ENCODE measurements at regions not wholly inside any gene's neighbourhood (a gene's known extent, or its start where the extent isn't known, plus 50 kb on each side); places are given as distances from the start of the nearest gene placed in this dataset.

DNA sequence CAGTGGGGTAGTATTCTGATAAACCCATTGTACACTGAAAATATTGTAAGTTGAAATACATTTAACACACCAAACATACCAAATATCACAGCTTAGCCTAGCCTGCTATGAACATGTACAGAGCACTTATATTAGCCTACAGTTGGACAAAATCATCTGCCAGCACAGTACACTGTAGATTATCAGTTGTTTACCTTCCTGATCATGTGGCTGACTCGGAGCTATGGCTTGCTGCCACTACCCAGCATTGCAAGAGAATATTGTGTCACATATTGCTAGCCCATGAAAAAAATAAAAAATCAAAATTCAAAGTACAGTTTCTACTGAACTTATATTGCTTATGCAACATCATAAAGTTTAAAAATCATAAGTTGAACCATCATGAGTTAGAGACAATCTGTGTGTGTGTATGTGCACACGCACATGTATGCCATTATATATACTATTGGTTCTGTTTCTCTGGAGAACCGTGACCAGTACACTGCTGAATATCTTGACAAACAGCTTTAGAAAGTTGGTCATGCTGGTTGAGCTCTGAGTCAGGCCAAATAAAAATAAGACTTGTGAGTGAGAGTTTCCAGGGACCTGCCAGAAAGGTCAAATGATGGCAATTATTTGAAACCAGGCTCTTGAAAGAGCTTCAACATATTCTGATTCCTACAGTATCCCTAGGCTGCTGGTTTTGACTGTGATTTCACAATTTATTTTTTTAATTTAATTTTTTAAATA is 238.5 kb downstream of the PRR32 start:
- POLR2A ChIA-PET (ENCODE audit: low non-redundant PET), result no interaction called here
- CTCF ChIA-PET, result no interaction called here
- no peak overlapping the region for H3K27ac ChIP-seq
- TF ChIP-seq, protein P1, sequence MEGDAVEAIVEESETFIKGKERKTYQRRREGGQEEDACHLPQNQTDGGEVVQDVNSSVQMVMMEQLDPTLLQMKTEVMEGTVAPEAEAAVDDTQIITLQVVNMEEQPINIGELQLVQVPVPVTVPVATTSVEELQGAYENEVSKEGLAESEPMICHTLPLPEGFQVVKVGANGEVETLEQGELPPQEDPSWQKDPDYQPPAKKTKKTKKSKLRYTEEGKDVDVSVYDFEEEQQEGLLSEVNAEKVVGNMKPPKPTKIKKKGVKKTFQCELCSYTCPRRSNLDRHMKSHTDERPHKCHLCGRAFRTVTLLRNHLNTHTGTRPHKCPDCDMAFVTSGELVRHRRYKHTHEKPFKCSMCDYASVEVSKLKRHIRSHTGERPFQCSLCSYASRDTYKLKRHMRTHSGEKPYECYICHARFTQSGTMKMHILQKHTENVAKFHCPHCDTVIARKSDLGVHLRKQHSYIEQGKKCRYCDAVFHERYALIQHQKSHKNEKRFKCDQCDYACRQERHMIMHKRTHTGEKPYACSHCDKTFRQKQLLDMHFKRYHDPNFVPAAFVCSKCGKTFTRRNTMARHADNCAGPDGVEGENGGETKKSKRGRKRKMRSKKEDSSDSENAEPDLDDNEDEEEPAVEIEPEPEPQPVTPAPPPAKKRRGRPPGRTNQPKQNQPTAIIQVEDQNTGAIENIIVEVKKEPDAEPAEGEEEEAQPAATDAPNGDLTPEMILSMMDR (conservative IDR thresholded peaks at IDR 0.05; ENCODE audit: low read depth), result no peak
- DNase-seq (ENCODE audit: low spot score), result no peak

DNA sequence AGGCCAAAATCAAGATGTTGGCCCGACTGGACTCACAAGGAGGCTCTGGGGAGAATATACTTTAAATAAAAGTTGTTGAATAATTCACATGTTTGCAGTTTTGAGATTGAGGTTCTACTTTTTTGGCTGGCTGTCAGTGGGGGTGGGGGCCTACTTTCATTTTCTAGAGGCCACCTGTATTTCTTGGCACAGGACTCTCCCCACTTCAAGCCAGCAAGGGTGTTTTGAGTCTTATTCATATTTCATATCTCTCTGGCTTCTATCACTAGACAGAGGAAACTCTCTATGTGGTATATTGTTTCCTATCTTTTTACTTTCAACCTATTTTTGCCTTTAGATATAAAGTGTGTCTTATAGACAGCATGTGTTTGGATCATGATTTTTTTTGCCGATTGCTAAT is 266.4 kb downstream of the PRR32 start:
- H3K27ac ChIP-seq, result no peak overlapping the region
- TF ChIP-seq, protein P1 (conservative IDR thresholded peaks at IDR 0.05; ENCODE audit: low read depth), result no peak
- no peak for DNase-seq (ENCODE audit: low spot score)
- ChIA-PET POLR2A (ENCODE audit: low non-redundant PET) (no interaction called here), CTCF (no interaction called here)

DNA sequence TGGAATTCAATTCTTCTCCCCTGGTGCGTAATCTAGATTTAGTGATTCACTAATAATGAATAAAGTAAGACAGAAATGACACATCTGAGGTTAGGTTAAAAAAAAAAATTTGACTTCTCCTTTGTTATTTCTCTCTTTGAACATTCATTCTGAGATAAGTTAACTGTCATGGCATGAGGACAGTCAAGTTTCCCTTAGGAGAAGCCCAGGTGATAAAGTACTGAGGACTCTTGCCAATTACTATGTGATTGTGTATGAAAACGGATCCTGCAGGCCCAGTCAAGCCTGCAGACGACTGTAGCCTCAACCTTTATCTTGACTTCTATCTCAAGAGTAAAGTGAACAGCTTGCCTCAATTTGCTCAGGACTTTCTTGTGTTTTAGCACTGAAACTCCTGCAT is 293.2 kb downstream of the PRR32 start:
- ChIA-PET POLR2A (ENCODE audit: low non-redundant PET) (no interaction called here), CTCF (interaction anchor here (0.7 kb wide), 1 partner anchor 120 kb away, joined by 3 read pairs; no protein-coding TSS in a partner anchor)
- TF ChIP-seq, protein P1 (conservative IDR thresholded peaks at IDR 0.05; ENCODE audit: low read depth), result no peak
- H3K27ac ChIP-seq, result no peak overlapping the region
- DNase-seq (ENCODE audit: low spot score), result no peak

DNA sequence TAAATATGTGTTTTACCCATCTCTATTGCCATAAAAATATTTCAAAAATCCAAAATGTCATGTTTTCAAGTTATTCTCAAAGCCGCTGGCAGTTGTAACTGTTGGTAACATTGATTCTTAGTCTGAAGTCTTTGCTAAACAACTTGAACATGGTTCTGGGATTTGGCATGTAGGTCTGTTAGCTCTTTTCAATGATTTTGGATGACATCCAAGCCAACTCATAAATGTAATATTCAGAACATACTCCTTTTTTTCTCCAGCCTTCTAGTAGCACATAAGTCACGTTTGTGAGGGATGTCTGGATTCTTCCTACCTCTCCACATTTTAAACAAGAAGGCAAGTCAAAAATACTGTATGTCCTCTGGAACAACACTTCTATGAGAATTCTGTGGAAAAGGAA is 305.3 kb downstream of the PRR32 start:
- H3K27ac ChIP-seq, result no peak overlapping the region
- POLR2A ChIA-PET (ENCODE audit: low non-redundant PET), result no interaction called here
- TF ChIP-seq, protein P1 (conservative IDR thresholded peaks at IDR 0.05; ENCODE audit: low read depth), result no peak
- DNase-seq (ENCODE audit: low spot score), result no peak
- CTCF ChIA-PET, result interaction anchor here (0.6 kb wide), 1 partner anchor 764 kb away, joined by 3 read pairs; no protein-coding TSS in a partner anchor

DNA sequence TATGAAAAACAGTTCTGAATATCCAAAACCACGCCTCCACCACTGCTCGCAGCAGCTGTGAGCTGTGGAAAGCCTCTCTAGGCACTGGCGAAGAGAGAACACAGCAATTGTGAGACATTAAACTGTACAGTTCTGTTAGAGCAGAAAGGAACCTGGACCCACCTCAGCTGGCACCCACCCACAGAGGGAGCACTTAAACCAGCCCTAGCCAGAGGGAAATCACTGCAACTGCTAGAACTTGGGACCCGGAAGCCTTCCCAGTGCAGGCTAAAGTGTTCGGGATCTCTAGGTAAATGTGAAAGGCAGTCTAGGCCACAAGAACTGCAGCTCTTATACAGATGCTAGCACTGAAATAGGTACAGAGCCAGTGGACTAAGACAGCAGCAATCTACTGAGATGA is 308.8 kb downstream of the PRR32 start:
- ChIA-PET POLR2A (ENCODE audit: low non-redundant PET) (no interaction called here), CTCF (no interaction called here)
- TF ChIP-seq, protein P1 (conservative IDR thresholded peaks at IDR 0.05; ENCODE audit: low read depth), result no peak
- no peak overlapping the region for H3K27ac ChIP-seq
- DNase-seq (ENCODE audit: low spot score), result no peak

DNA sequence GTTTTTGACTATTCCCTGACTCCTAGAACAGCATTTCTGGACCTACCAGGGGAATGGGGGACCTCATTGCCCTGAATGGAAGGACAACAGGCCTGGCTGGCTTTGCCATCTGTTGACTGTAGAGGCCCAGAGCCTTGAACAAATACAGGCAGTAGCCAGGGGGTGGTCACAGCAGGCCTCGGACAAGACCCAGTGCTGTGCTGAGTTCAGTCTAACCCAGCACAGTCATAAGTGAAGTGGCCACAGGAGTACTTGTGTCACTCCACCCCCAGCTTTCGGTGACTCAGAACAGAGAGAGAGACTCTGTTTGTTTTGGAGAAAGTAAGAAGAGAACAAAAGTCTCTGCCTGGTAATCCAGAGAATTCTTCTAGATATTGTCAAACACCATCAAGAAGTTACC is 310.0 kb downstream of the PRR32 start:
- no peak overlapping the region for H3K27ac ChIP-seq
- DNase-seq (ENCODE audit: low spot score), result no peak
- ChIA-PET POLR2A (ENCODE audit: low non-redundant PET) (no interaction called here), CTCF (no interaction called here)
- TF ChIP-seq, protein P1 (conservative IDR thresholded peaks at IDR 0.05; ENCODE audit: low read depth), result no peak
